ENCODE measurements at regions not wholly inside any gene's neighbourhood (a gene's known extent, or its start where the extent isn't known, plus 50 kb on each side); places are given as distances from the start of the nearest gene placed in this dataset.
A peak's percentile ranks its signal among the peaks of the same experiment; 100 is the strongest.

GRCh38 chr5:86011937-86012336, 605.8 kb upstream of the COX7C start:
- DNase-seq (ENCODE audit: low read depth, low spot score) = no peak

- DNase-seq (ENCODE audit: low read depth, low spot score) = no peak
These were observed 588.4 kb upstream of the COX7C start for GRCh38 chr5:86029308-86029707.

- DNase-seq (ENCODE audit: low read depth, low spot score) = no peak
These were observed 587.0 kb upstream of the COX7C start for GRCh38 chr5:86030753-86031152.

- no peak for DNase-seq (ENCODE audit: low read depth, low spot score)
These were observed 579.2 kb upstream of the COX7C start for GRCh38 chr5:86038566-86038965.

- no peak for DNase-seq (ENCODE audit: low read depth, low spot score)
These were observed 578.4 kb upstream of the COX7C start for GRCh38 chr5:86039351-86039750.

- no peak for DNase-seq (ENCODE audit: low read depth, low spot score)
These were observed 547.0 kb upstream of the COX7C start for GRCh38 chr5:86070719-86071118.

GRCh38 chr5:86074297-86074696, 543.4 kb upstream of the COX7C start:
- no peak for DNase-seq (ENCODE audit: low read depth, low spot score)

GRCh38 chr5:86075139-86075538, 542.6 kb upstream of the COX7C start:
- DNase-seq (ENCODE audit: low read depth, low spot score) = no peak

- no peak for DNase-seq (ENCODE audit: low read depth, low spot score)
These were observed 522.6 kb upstream of the COX7C start for GRCh38 chr5:86095092-86095491.

GRCh38 chr5:86101966-86102365, 515.8 kb upstream of the COX7C start:
- DNase-seq (ENCODE audit: low read depth, low spot score) = no peak

GRCh38 chr5:86108825-86109224, 508.9 kb upstream of the COX7C start:
- no peak for DNase-seq (ENCODE audit: low read depth, low spot score)

- no peak for DNase-seq (ENCODE audit: low read depth, low spot score)
These were observed 505.5 kb upstream of the COX7C start for GRCh38 chr5:86112249-86112648.

GRCh38 chr5:86115164-86115563, 502.6 kb upstream of the COX7C start:
- DNase-seq (ENCODE audit: low read depth, low spot score) = no peak

- DNase-seq (ENCODE audit: low read depth, low spot score) = no peak
These were observed 499.2 kb upstream of the COX7C start for GRCh38 chr5:86118542-86118941.

- DNase-seq (ENCODE audit: low read depth, low spot score) = no peak
These were observed 493.4 kb upstream of the COX7C start for GRCh38 chr5:86124333-86124732.

GRCh38 chr5:86125731-86126601, 491.8 kb upstream of the COX7C start:
- no peak for DNase-seq (ENCODE audit: low read depth, low spot score)

GRCh38 chr5:86127696-86128095, 490.0 kb upstream of the COX7C start:
- no peak for DNase-seq (ENCODE audit: low read depth, low spot score)

- DNase-seq (ENCODE audit: low read depth, low spot score) = no peak
These were observed 488.7 kb upstream of the COX7C start for GRCh38 chr5:86129009-86129408.

- DNase-seq (ENCODE audit: low read depth, low spot score) = no peak
These were observed 480.4 kb upstream of the COX7C start for GRCh38 chr5:86137297-86137696.

- peak; percentile 2 for DNase-seq (ENCODE audit: low read depth, low spot score)
These were observed 473.9 kb upstream of the COX7C start for GRCh38 chr5:86143837-86144236.

- no peak for DNase-seq (ENCODE audit: low read depth, low spot score)
These were observed 464.7 kb upstream of the COX7C start for GRCh38 chr5:86152988-86153560.

- DNase-seq (ENCODE audit: low read depth, low spot score) = no peak
These were observed 461.9 kb upstream of the COX7C start for GRCh38 chr5:86155796-86156195.

GRCh38 chr5:86170194-86170593, 447.5 kb upstream of the COX7C start:
- no peak for DNase-seq (ENCODE audit: low read depth, low spot score)
